ENCODE measurements at regions not wholly inside any gene's neighbourhood (a gene's known extent, or its start where the extent isn't known, plus 50 kb on each side); places are given as distances from the start of the nearest gene placed in this dataset.

DNA sequence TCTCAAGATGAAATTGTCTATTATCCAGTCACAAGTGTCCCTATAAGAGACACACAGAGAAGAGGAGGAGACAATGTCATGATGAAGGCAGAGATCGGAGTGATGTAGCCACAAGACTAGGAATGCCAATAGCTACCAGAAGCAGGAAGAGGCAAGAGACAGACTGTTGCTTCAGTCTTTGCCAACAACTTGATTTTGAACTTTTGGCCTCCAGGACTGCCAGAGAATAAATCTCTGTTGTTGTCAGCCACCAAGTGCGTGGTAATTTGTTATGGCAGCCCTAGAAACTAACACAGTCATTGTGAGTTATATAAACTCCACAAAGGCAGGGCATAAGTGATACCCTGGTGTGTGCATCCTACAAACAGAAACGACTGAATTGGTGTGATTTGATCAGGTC lies 517.0 kb downstream of the BTBD3 start:
- H3K36me3 ChIP-seq (ENCODE audit: control insufficient read depth in 2 of 2, extremely low read depth in 1 of 2, insufficient read depth in 2 of 2, low read length in 2 of 2), result no peaks in the 10 kb centered on the region
- intact Hi-C loops (cut with micrococcal nuclease), result no loop called here
- H3K4me2 ChIP-seq (ENCODE audit: insufficient read depth, low read length), result no peak overlapping the region
- no peak for FAIRE-seq
- no peak for DNase-seq (ENCODE audit: low read depth, low spot score)
- H3K4me3 ChIP-seq (replicated peaks in 1 of 3; ENCODE audit: insufficient read depth in 1 of 3, low read depth in 1 of 3, low read length in 3 of 3), result no peak overlapping the region
- no peak overlapping the region for H3K27ac ChIP-seq (ENCODE audit: insufficient read depth, low read depth, low read length)
- ChIA-PET CTCF (no interaction called here), POLR2A (no interaction called here)
- no peaks in the 10 kb centered on the region for H3K27me3 ChIP-seq (ENCODE audit: control insufficient read depth in 2 of 2, insufficient read depth in 2 of 2, low read length in 2 of 2)
- no peaks in the 10 kb centered on the region for H3K79me2 ChIP-seq (ENCODE audit: control insufficient read depth, insufficient read depth, low read length)
- TF ChIP-seq FOS (IDR thresholded peaks at IDR 0.05; ENCODE audit: borderline replicate concordance, insufficient read depth, low read length), result no peak
- TF ChIP-seq MYC (IDR thresholded peaks at IDR 0.05; ENCODE audit: low read depth, low read length), result no peak
- TF ChIP-seq EZH2 (IDR thresholded peaks at IDR 0.05; ENCODE audit: borderline replicate concordance, low read depth, low read length, severe bottlenecking), result no peak
- no peak for TF ChIP-seq JUN (IDR thresholded peaks at IDR 0.05; ENCODE audit: borderline replicate concordance, insufficient read depth, insufficient read length, low read depth)
- no peak for TF ChIP-seq POLR2AphosphoS5 (IDR thresholded peaks at IDR 0.05; ENCODE audit: insufficient read depth, low read depth, low read length)
- TF ChIP-seq, protein P1, sequence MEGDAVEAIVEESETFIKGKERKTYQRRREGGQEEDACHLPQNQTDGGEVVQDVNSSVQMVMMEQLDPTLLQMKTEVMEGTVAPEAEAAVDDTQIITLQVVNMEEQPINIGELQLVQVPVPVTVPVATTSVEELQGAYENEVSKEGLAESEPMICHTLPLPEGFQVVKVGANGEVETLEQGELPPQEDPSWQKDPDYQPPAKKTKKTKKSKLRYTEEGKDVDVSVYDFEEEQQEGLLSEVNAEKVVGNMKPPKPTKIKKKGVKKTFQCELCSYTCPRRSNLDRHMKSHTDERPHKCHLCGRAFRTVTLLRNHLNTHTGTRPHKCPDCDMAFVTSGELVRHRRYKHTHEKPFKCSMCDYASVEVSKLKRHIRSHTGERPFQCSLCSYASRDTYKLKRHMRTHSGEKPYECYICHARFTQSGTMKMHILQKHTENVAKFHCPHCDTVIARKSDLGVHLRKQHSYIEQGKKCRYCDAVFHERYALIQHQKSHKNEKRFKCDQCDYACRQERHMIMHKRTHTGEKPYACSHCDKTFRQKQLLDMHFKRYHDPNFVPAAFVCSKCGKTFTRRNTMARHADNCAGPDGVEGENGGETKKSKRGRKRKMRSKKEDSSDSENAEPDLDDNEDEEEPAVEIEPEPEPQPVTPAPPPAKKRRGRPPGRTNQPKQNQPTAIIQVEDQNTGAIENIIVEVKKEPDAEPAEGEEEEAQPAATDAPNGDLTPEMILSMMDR (IDR thresholded peaks at IDR 0.05; ENCODE audit: extremely low read depth in 1 of 2, insufficient read depth in 1 of 2, low read depth in 1 of 2, low read length in 2 of 2), result no peak
- TF ChIP-seq, protein P2, sequence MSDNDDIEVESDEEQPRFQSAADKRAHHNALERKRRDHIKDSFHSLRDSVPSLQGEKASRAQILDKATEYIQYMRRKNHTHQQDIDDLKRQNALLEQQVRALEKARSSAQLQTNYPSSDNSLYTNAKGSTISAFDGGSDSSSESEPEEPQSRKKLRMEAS (IDR thresholded peaks at IDR 0.05; ENCODE audit: insufficient read depth, insufficient read length), result no peak
- TF ChIP-seq GATA2 (IDR thresholded peaks at IDR 0.05; ENCODE audit: insufficient read depth, insufficient read length, low read depth, low read length), result no peak
- no peak for TF ChIP-seq POLR2A (IDR thresholded peaks at IDR 0.05; ENCODE audit: low read depth, low read length)
- no peaks in the 10 kb centered on the region for H4K20me1 ChIP-seq (replicated peaks; ENCODE audit: control insufficient read depth, extremely low read depth, insufficient read depth, low read length)
- H3K9me3 ChIP-seq (replicated peaks; ENCODE audit: control insufficient read depth, insufficient read depth, low read length), result peaks cover 3% of the 10 kb centered on the region
- no TSS peak for BruUV-seq (replicated peaks)
- H3K9ac ChIP-seq (replicated peaks; ENCODE audit: extremely low read depth, insufficient read depth, low read length), result no peak overlapping the region
- no peaks in the 10 kb centered on the region for H3K9me1 ChIP-seq (replicated peaks; ENCODE audit: control insufficient read depth, extremely low read depth, insufficient read depth, low read length)
- no peaks in the 10 kb centered on the region for H3K4me1 ChIP-seq (ENCODE audit: control insufficient read depth, extremely low read depth, insufficient read depth, low read length)
- no peak overlapping the region for H2AFZ ChIP-seq (ENCODE audit: low read depth, low read length)
- dilution Hi-C loops (cut with MboI; ENCODE audit: extremely low pct_ligation_motif_present, low sequenced_read_pairs), result no loop called here
